Endothelial cell of umbilical vein (primary cell): ENCODE measurements at regions not wholly inside any gene's neighbourhood (a gene's known extent, or its start where the extent isn't known, plus 50 kb on each side); places are given as distances from the start of the nearest gene placed in this dataset.

Experiments used
- BruUV-seq: library from RNA; stranded (reverse); fragments of 400-500 nt; replicated peaks from 2 replicates; lab custom pipeline; 2021; lab: Mats Ljungman, UMichigan
- CTCF ChIA-PET: fragments of 300-600, 350-600 bp; sonication (Branson Sonifier 250); formaldehyde crosslinking; loops from one replicate; lab custom pipeline; 2021; ENCODE audit warnings: antibody characterized with exemption, inconsistent platforms; lab: Charles Lee
- POLR2A ChIA-PET: fragments of 300-600, 350-600 bp; sonication (Branson Sonifier 250); formaldehyde crosslinking; loops from one replicate; lab custom pipeline; 2021; ENCODE audit warnings: antibody characterized with exemption, inconsistent platforms; lab: Charles Lee
- DNase-seq: peaks from one replicate; pipeline ENCODE4 v3.0.0-alpha.2; 2011; ENCODE audit warnings: low read depth, low spot score
- FAIRE-seq: peaks from 2 replicates; lab custom pipeline; 2011; peaks lifted over from hg19 to GRCh38; lab: Jason Lieb, UNC
- H2AFZ ChIP-seq: 2 replicates; pipeline ENCODE4 v1.6.0; 2012; ENCODE audit warnings: low read depth, low read length, control low read depth, inconsistent platforms
- H3K27ac ChIP-seq: 2 replicates; pipeline ENCODE4 v1.5.1; 2011; ENCODE audit warnings: low read depth, mild to moderate bottlenecking, control low read depth, low read length, moderate library complexity; ENCODE audit not compliant: insufficient read depth
- H3K27me3 ChIP-seq, 2 experiments: 2 replicates each; pipeline versions ENCODE4 v1.6.0 to v1.6.1; 2011; ENCODE audit warnings: low read length in 2 of 2, mixed read lengths in 1 of 2; ENCODE audit not compliant: control insufficient read depth in 2 of 2, insufficient read depth in 2 of 2
- H3K36me3 ChIP-seq, 2 experiments: 2 replicates in 1 of 2; 3 replicates in 1 of 2; pipeline ENCODE4 v1.5.1; 2011; ENCODE audit warnings: low read length in 2 of 2, mild to moderate bottlenecking in 1 of 2, moderate library complexity in 1 of 2; ENCODE audit not compliant: control insufficient read depth in 2 of 2, insufficient read depth in 2 of 2; ENCODE audit errors: extremely low read depth in 1 of 2
- H3K4me1 ChIP-seq: 3 replicates; pipeline ENCODE4 v1.5.1; 2011; ENCODE audit warnings: mild to moderate bottlenecking, low read length; ENCODE audit not compliant: control insufficient read depth, insufficient read depth; ENCODE audit errors: extremely low read depth
- H3K4me2 ChIP-seq: 2 replicates; pipeline ENCODE4 v1.6.1; 2011; ENCODE audit warnings: low read length, control low read depth, mixed read lengths; ENCODE audit not compliant: insufficient read depth
- H3K4me3 ChIP-seq, 3 experiments: fragments of 200-600 bp in 1 of 3; sonication (generic), shearing (Covaris generic) in 1 of 3; replicated peaks in 1 of 3; 2 replicates each; pipeline ENCODE4 v1.5.1; 2011 to 2016; ENCODE audit warnings: control low read depth in 3 of 3, low read length in 3 of 3, mild to moderate bottlenecking in 2 of 3, inconsistent platforms in 1 of 3, low read depth in 1 of 3, moderate library complexity in 1 of 3; ENCODE audit not compliant: insufficient read depth in 1 of 3
- H3K79me2 ChIP-seq: 2 replicates; pipeline ENCODE4 v1.6.0; 2012; ENCODE audit warnings: low read length, inconsistent platforms; ENCODE audit not compliant: control insufficient read depth, insufficient read depth
- H3K9ac ChIP-seq: replicated peaks from 2 replicates; pipeline ENCODE3; 2011; ENCODE audit warnings: low read length, control low read depth; ENCODE audit not compliant: insufficient read depth; ENCODE audit errors: extremely low read depth
- H3K9me1 ChIP-seq: replicated peaks from 3 replicates; pipeline ENCODE4 v1.6.0; 2011; ENCODE audit warnings: mild to moderate bottlenecking, low read length; ENCODE audit not compliant: control insufficient read depth, insufficient read depth; ENCODE audit errors: extremely low read depth
- H3K9me3 ChIP-seq: replicated peaks from 2 replicates; pipeline ENCODE4 v1.5.1; 2012; ENCODE audit warnings: low read length, inconsistent platforms; ENCODE audit not compliant: control insufficient read depth, insufficient read depth
- H4K20me1 ChIP-seq: replicated peaks from 2 replicates; pipeline ENCODE3; 2011; ENCODE audit warnings: mild to moderate bottlenecking, low read length; ENCODE audit not compliant: control insufficient read depth, insufficient read depth; ENCODE audit errors: extremely low read depth
- CTCF ChIP-seq, 2 donors: IDR thresholded peaks; 1 replicate in 1 of 2; 2 replicates in 1 of 2; pipeline ENCODE4 v1.5.1; 2011; ENCODE audit warnings: low read length in 2 of 2, mild to moderate bottlenecking in 2 of 2, moderate library complexity in 2 of 2, control low read depth in 1 of 2, inconsistent platforms in 1 of 2, low read depth in 1 of 2; ENCODE audit not compliant: insufficient read depth in 1 of 2; ENCODE audit errors: extremely low read depth in 1 of 2
- EZH2 ChIP-seq: IDR thresholded peaks from 2 replicates; pipeline ENCODE4 v1.6.1; 2012; ENCODE audit warnings: borderline replicate concordance, low read depth, mild to moderate bottlenecking, moderate library complexity, low read length, inconsistent platforms; ENCODE audit not compliant: severe bottlenecking
- FOS ChIP-seq: IDR thresholded peaks from 2 replicates; pipeline ENCODE4 v1.6.1; 2011; ENCODE audit warnings: mild to moderate bottlenecking, low read length, moderate library complexity, borderline replicate concordance; ENCODE audit not compliant: insufficient read depth
- GATA2 ChIP-seq: IDR thresholded peaks from 2 replicates; pipeline ENCODE4 v1.7.0; 2011; ENCODE audit warnings: low read depth, mild to moderate bottlenecking, moderate library complexity, mixed read lengths, low read length; ENCODE audit not compliant: insufficient read length, insufficient read depth
- JUN ChIP-seq: IDR thresholded peaks from 2 replicates; pipeline ENCODE4 v1.6.1; 2011; ENCODE audit warnings: borderline replicate concordance, low read depth; ENCODE audit not compliant: insufficient read length, insufficient read depth
- MAX ChIP-seq: IDR thresholded peaks from 2 replicates; pipeline ENCODE4 v1.6.1; 2011; ENCODE audit not compliant: insufficient read depth, insufficient read length
- POLR2A ChIP-seq: IDR thresholded peaks from 2 replicates; pipeline ENCODE4 v1.6.1; 2012; ENCODE audit warnings: low read depth, mild to moderate bottlenecking, control low read depth, low read length
- dilution Hi-C: fragments of 300-500 bp; cut with MboI; formaldehyde crosslinking; loops from one replicate; pipeline ENCODE4 v1.15.0; 2019; ENCODE audit warnings: low sequenced_read_pairs; ENCODE audit not compliant: extremely low pct_ligation_motif_present
- intact Hi-C: fragments of 100-400 bp; cut with micrococcal nuclease; formaldehyde crosslinking; loops from one replicate; pipeline ENCODE4 v1.10.0; 2022

DNA sequence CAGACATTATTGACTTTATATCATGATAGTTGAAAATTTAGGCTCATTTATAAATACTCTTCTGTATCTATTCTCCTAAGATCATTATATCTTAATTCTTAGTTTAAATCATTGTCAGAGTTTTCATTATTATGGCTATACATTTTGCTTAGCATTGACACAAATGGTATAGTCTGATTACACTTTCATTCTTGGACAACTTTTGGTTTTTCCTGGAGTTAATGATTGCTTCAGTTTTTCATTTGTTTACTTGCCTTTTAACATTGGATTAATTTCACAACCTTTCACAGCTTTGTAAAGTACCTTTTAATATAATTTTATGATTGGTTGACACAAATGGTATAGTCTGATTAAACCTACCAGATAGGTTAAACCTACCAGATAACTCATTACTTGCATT, 298.2 kb downstream of the DYSF start:
- TF ChIP-seq JUN (no peak), MAX (no peak), POLR2A (no peak)
- dilution Hi-C loops (no loop called here), intact Hi-C loops (no loop called here)
- no peak overlapping the region for H3K27ac ChIP-seq
- CTCF ChIA-PET = no interaction called here
- H4K20me1 ChIP-seq = no peaks in the 10 kb centered on the region
- H3K36me3 ChIP-seq = no peaks in the 10 kb centered on the region
- H3K4me3 ChIP-seq = no peak overlapping the region
- no peaks in the 10 kb centered on the region for H3K9me1 ChIP-seq
- POLR2A ChIA-PET = no interaction called here
- H3K9ac ChIP-seq = no peak overlapping the region
- FAIRE-seq (no peak), DNase-seq (no peak)
- peaks cover 26% of the 10 kb centered on the region for H3K4me1 ChIP-seq
- BruUV-seq = no TSS peak
- H3K9me3 ChIP-seq = no peaks in the 10 kb centered on the region
- no peak overlapping the region for H3K4me2 ChIP-seq
- no peaks in the 10 kb centered on the region for H3K79me2 ChIP-seq
- peaks cover 0 to 3% of the 10 kb centered on the region in 2 experiments for H3K27me3 ChIP-seq
- no peak overlapping the region for H2AFZ ChIP-seq

DNA sequence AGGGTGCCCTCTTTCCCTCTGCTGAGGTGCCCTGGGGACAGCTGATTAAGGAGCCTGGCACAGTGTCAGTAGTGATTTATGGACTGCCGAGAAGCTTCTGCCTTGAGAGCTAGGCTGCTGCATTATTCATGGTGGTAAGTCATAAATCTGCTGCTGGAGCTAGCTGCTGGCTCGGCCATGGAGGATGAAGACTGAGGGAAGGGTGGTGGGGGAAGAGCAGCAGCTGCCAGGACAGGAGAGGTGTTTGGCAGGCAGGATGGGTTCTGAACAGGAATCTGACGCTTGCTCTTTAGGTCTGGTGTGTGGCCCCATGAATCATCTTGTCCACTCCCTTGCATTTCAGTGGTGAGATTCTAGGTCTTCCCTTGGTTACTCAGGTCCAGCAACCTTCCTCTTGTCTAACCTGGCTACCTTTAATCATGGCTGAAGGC, 296.3 kb downstream of the DYSF start:
- Histone ChIP-seq H3K27me3 (peaks cover 0 to 1% of the 10 kb centered on the region in 2 experiments), H3K4me3 (no peak overlapping the region), H4K20me1 (no peaks in the 10 kb centered on the region), H3K9me1 (no peaks in the 10 kb centered on the region), H3K4me2 (no peak overlapping the region), H3K9ac (no peak overlapping the region), H3K4me1 (peaks cover 23% of the 10 kb centered on the region), H3K36me3 (no peaks in the 10 kb centered on the region), H2AFZ (no peak overlapping the region), H3K27ac (no peak overlapping the region), H3K9me3 (no peaks in the 10 kb centered on the region), H3K79me2 (no peaks in the 10 kb centered on the region)
- no peak for TF ChIP-seq EZH2
- TF ChIP-seq FOS = no peak
- TF ChIP-seq CTCF (IDR thresholded peaks at IDR 0.05; ENCODE audit: extremely low read depth in 1 of 2, insufficient read depth in 1 of 2, low read depth in 1 of 2, low read length in 2 of 2) = no peak
- no peak for TF ChIP-seq JUN
- no peak for TF ChIP-seq GATA2
- BruUV-seq = no TSS peak
- POLR2A ChIA-PET = no interaction called here
- no peak for FAIRE-seq
- dilution Hi-C loops = no loop called here
- no peak for DNase-seq
- CTCF ChIA-PET = interaction anchor here (0.8 to 1.1 kb wide), 3 partner anchors 17 to 140 kb away, joined by 3 read pairs; no protein-coding TSS in a partner anchor
- intact Hi-C loops = no loop called here
